SK-N-SH treated with all-trans-retinoic acid at 6 μM for 48 hours (cell line): ENCODE measurements at regions not wholly inside any gene's neighbourhood (a gene's known extent, or its start where the extent isn't known, plus 50 kb on each side); places are given as distances from the start of the nearest gene placed in this dataset.
A peak's percentile ranks its signal among the peaks of the same experiment; 100 is the strongest.

ENCODE experiments used
- ATAC-seq: fragments of 200-7000 bp; cut with Tn5 transposase; 3 replicates; pipeline ENCODE4 v1.9.1; 2020; ENCODE audit warnings: mild to moderate bottlenecking, moderate library complexity
- ARNTL ChIP-seq: fragments of 450-650 bp; formaldehyde crosslinking; IDR thresholded peaks from 2 replicates; pipeline ENCODE4 v1.5.0; 2020; ENCODE audit warnings: low read depth, mild to moderate bottlenecking, moderate library complexity, borderline replicate concordance
- BACH2 ChIP-seq: fragments of 250-450 bp; sonication (Bioruptor Pico); IDR thresholded peaks from 2 replicates; pipeline ENCODE4 v1.9.0; 2021; ENCODE audit warnings: mild to moderate bottlenecking, borderline replicate concordance
- CREB5 ChIP-seq: fragments of 250-450 bp; sonication (Bioruptor Pico); IDR thresholded peaks from 2 replicates; pipeline ENCODE4 v1.5.1; 2020; ENCODE audit warnings: low read depth, mild to moderate bottlenecking, moderate library complexity
- CSDC2 ChIP-seq: fragments of 250-450 bp; sonication (Bioruptor Pico); IDR thresholded peaks from 2 replicates; pipeline ENCODE4 v1.5.0; 2020; ENCODE audit warnings: mild to moderate bottlenecking, moderate library complexity
- CSRNP3 ChIP-seq: fragments of 250-450 bp; sonication (Bioruptor Pico); IDR thresholded peaks from 2 replicates; pipeline ENCODE4 v1.5.1; 2021; ENCODE audit warnings: mild to moderate bottlenecking, moderate library complexity
- ESRRG ChIP-seq: fragments of 250-450 bp; sonication (Bioruptor Pico); IDR thresholded peaks from 2 replicates; pipeline ENCODE4 v1.6.1; 2021; ENCODE audit warnings: mild to moderate bottlenecking
- GLIS3 ChIP-seq: fragments of 250-450 bp; sonication (Bioruptor Pico); IDR thresholded peaks from 2 replicates; pipeline ENCODE4 v1.5.0; 2020; ENCODE audit warnings: mild to moderate bottlenecking, moderate library complexity
- ISL1 ChIP-seq: fragments of 250-450 bp; sonication (Bioruptor Pico); IDR thresholded peaks from 2 replicates; pipeline ENCODE4 v2.1.2; 2022; ENCODE audit warnings: mild to moderate bottlenecking, moderate library complexity
- OSR1 ChIP-seq: fragments of 250-450 bp; sonication (Bioruptor Pico); IDR thresholded peaks from 2 replicates; pipeline ENCODE4 v1.8.0; 2022; ENCODE audit warnings: moderate library complexity, mild to moderate bottlenecking, inconsistent platforms
- PATZ1 ChIP-seq: fragments of 250-450 bp; sonication (Bioruptor Pico); IDR thresholded peaks from 2 replicates; pipeline ENCODE4 v1.8.0; 2020; ENCODE audit warnings: mild to moderate bottlenecking, moderate library complexity, borderline replicate concordance
- POU6F1 ChIP-seq: fragments of 250-450 bp; sonication (Bioruptor Pico); IDR thresholded peaks from 2 replicates; pipeline ENCODE4 v1.8.0; 2021; ENCODE audit warnings: low read depth, mild to moderate bottlenecking, moderate library complexity, borderline replicate concordance
- PPARA ChIP-seq: fragments of 250-450 bp; sonication (Bioruptor Pico); IDR thresholded peaks from 2 replicates; pipeline ENCODE4 v1.5.0; 2020; ENCODE audit warnings: mild to moderate bottlenecking, borderline replicate concordance
- RARB ChIP-seq: fragments of 250-450 bp; sonication (Bioruptor Pico); IDR thresholded peaks from 2 replicates; pipeline ENCODE4 v1.8.0; 2021; ENCODE audit warnings: mild to moderate bottlenecking, moderate library complexity
- SNAI2 ChIP-seq: fragments of 250-450 bp; sonication (Bioruptor Pico); IDR thresholded peaks from 2 replicates; pipeline ENCODE4 v1.5.0; 2020; ENCODE audit warnings: mild to moderate bottlenecking, moderate library complexity
- TOX ChIP-seq: fragments of 250-450 bp; sonication (Bioruptor Pico); IDR thresholded peaks from 2 replicates; pipeline ENCODE4 v1.8.0; 2021; ENCODE audit warnings: mild to moderate bottlenecking, moderate library complexity, borderline replicate concordance
- ZC3H10 ChIP-seq: fragments of 250-450 bp; sonication (Bioruptor Pico); IDR thresholded peaks from 2 replicates; pipeline ENCODE4 v1.5.1; 2021; ENCODE audit warnings: mild to moderate bottlenecking, moderate library complexity
- ZFP3 ChIP-seq: fragments of 250-450 bp; sonication (Bioruptor Pico); IDR thresholded peaks from 2 replicates; pipeline ENCODE4 v1.5.0; 2020; ENCODE audit warnings: mild to moderate bottlenecking, moderate library complexity
- ZFP30 ChIP-seq: fragments of 450-650 bp; formaldehyde crosslinking; IDR thresholded peaks from 2 replicates; pipeline ENCODE4 v1.5.0; 2022; ENCODE audit warnings: mild to moderate bottlenecking, moderate library complexity
- ZNF70 ChIP-seq: fragments of 450-650 bp; formaldehyde crosslinking; IDR thresholded peaks from 2 replicates; pipeline ENCODE4 v1.5.0; 2020; ENCODE audit warnings: mild to moderate bottlenecking, moderate library complexity
- ZNF8 ChIP-seq: fragments of 450-650 bp; formaldehyde crosslinking; IDR thresholded peaks from 2 replicates; pipeline ENCODE4 v1.5.0; 2020; ENCODE audit warnings: mild to moderate bottlenecking, moderate library complexity

- no peak for ATAC-seq
Observed at GRCh38 chr12:39011166-39011565, 105.8 kb upstream of the CPNE8 start.

DNA sequence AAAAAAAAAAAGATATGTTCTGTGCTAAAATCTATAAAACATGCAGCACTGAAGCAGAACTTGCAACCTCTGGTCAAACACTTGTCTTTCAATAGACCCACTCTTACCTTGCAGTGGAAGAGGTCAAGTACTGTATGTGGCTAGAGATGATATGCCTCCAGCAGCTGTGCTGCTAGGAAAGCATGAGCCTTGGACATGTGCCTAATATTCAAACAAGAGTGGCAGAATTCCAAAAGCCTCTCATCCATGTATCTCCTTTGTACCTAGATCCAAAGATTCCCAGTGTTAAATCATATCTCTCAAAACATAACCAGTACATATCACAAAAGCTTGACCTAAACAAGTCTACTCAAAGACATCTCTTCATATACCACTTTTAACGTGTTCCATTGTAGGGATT is 105.0 kb upstream of the CPNE8 start:
- no peak for ATAC-seq
- TF ChIP-seq ZNF8 (CRISPR knock-in tag) (no peak), ESRRG (no peak), ZC3H10 (CRISPR knock-in tag) (no peak), CSDC2 (no peak)

More at GRCh38 chr12:39011166-39011565, 105.8 kb upstream of the CPNE8 start:
- TF ChIP-seq PPARA (CRISPR knock-in tag) (no peak), CSRNP3 (CRISPR knock-in tag) (no peak), ZNF70 (no peak)

GRCh38 chr12:39007619-39008018 is 102.2 kb upstream of the CPNE8 start:
- TF ChIP-seq ZC3H10 (CRISPR knock-in tag) (no peak), ZFP30 (no peak), ESRRG (no peak), OSR1 (CRISPR knock-in tag) (no peak), ZNF8 (CRISPR knock-in tag) (no peak), GLIS3 (CRISPR knock-in tag) (no peak), BACH2 (CRISPR knock-in tag) (no peak), POU6F1 (CRISPR knock-in tag) (no peak), RARB (no peak)
- TF ChIP-seq, all 23 proteins: peak for 0
- ATAC-seq = no peak

GRCh38 chr12:39006286-39006685 is 100.9 kb upstream of the CPNE8 start:
- no peak for ATAC-seq
- TF ChIP-seq ISL1 (CRISPR knock-in tag) = peak; percentile 23; the same call in 1 of the 2 replicates
- no peak for TF ChIP-seq CSDC2
- no peak for TF ChIP-seq ZNF8 (CRISPR knock-in tag)
- no peak for TF ChIP-seq ESRRG
- no peak for TF ChIP-seq SNAI2
- TF ChIP-seq ZFP3 (CRISPR knock-in tag) = no peak
- no peak for TF ChIP-seq ZC3H10 (CRISPR knock-in tag)

DNA sequence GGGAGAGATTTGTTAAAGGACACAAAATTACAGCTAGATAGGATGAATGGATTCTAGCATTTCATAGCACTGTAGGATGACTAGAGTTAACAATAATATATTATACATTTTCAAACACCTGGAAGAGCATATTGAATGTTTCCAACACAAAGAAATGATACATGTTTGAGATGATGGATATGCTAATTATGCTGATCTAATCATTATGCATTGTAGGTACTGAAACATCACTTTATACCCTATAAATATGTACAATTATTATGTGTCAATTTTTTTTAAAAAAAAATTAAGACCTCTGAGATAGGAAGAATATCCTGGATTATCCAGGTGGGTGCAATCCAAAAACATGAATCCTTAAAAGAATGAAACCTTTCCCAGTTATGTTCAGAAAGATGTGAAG is 100.3 kb upstream of the CPNE8 start:
- no peak for ATAC-seq
- TF ChIP-seq PATZ1 (CRISPR knock-in tag) (no peak), ZFP30 (no peak), POU6F1 (CRISPR knock-in tag) (no peak), GLIS3 (CRISPR knock-in tag) (no peak), ZNF70 (no peak), ZFP3 (CRISPR knock-in tag) (no peak), RARB (no peak), BACH2 (CRISPR knock-in tag) (no peak), SNAI2 (no peak), ZNF8 (CRISPR knock-in tag) (no peak), ZC3H10 (CRISPR knock-in tag) (no peak), TOX (no peak), CREB5 (CRISPR knock-in tag) (no peak), ISL1 (CRISPR knock-in tag) (no peak), OSR1 (CRISPR knock-in tag) (no peak), ARNTL (no peak), CSRNP3 (CRISPR knock-in tag) (no peak), CSDC2 (no peak)
